H1 (cell line): ENCODE measurements at regions not wholly inside any gene's neighbourhood (a gene's known extent, or its start where the extent isn't known, plus 50 kb on each side); places are given as distances from the start of the nearest gene placed in this dataset.

Experiments used
- CTCF ChIP-seq, 3 experiments: IDR thresholded peaks; 1 replicate in 2 of 3; 2 replicates in 1 of 3; pipeline versions ENCODE4 v1.5.1 to v1.6.1; 2011; ENCODE audit warnings: low read length in 3 of 3, mild to moderate bottlenecking in 3 of 3, inconsistent platforms in 2 of 3, low read depth in 1 of 3, moderate library complexity in 1 of 3; ENCODE audit not compliant: insufficient read depth in 1 of 3; ENCODE audit errors: control extremely low read depth in 1 of 3
- EZH2 ChIP-seq: fragments of 200-600 bp; sonication (generic); IDR thresholded peaks from 2 replicates; pipeline ENCODE4 v1.7.1; 2012; ENCODE audit warnings: low read depth, mild to moderate bottlenecking, moderate library complexity, low read length, inconsistent platforms; ENCODE audit not compliant: severe bottlenecking

GRCh38 chr13:47572375-47572774, 428.7 kb downstream of the SUCLA2 start:
- TF ChIP-seq EZH2 (no peak), CTCF (IDR thresholded peaks at IDR 0.05; ENCODE audit: control extremely low read depth in 1 of 3, insufficient read depth in 1 of 3, low read depth in 1 of 3, low read length in 3 of 3) (no peak)
